D721Med (cell line): ENCODE measurements at regions not wholly inside any gene's neighbourhood (a gene's known extent, or its start where the extent isn't known, plus 50 kb on each side); places are given as distances from the start of the nearest gene placed in this dataset.

Source experiments
- DNase-seq: peaks from one replicate; pipeline ENCODE4 v3.0.0; 2011; ENCODE audit warnings: low spot score; ENCODE audit not compliant: insufficient read length
- FAIRE-seq: peaks from 2 replicates; lab custom pipeline; 2011; peaks lifted over from hg19 to GRCh38; lab: Jason Lieb, UNC
- CTCF ChIP-seq: IDR thresholded peaks from 2 replicates; pipeline ENCODE4 v1.5.1; 2012; ENCODE audit warnings: mild to moderate bottlenecking, control low read depth; ENCODE audit not compliant: insufficient read depth; ENCODE audit errors: missing control alignments

GRCh38 chr10:56091872-56092271 lies 269.2 kb downstream of the ZWINT start:
- TF ChIP-seq CTCF = no peak
- FAIRE-seq (no peak), DNase-seq (no peak)

DNA sequence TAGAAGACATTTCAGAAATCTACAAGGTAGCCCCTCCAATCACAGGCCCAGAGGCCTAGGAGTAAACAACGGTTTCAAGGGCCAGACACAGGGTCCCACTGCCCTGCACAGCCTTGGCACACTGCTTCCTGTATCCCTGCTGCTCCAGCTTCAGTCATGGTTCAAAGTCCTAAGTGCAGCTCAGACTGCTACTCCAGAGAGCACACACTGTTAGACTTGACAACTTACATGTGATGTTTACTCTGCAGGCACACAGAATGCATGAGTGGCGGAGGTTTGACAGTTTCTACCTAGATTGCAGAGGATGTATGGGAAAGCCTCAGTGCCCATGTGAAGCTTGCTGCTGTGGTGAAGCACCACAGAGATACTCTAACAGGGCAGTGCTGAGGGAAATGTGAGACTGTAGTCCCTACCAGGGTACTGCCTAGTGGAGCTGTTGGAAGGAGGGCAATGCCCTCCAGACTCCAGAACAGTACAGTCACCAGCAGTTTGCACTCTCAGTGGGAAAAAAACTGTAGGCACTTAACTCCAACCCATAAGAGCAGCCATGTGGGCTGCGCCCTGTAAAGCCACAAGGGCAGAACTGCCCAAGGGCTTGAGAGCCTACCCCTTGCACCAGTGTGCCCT lies 270.0 kb downstream of the ZWINT start:
- DNase-seq (no peak), FAIRE-seq (no peak)
- no peak for TF ChIP-seq CTCF

- TF ChIP-seq CTCF = no peak
- DNase-seq (no peak), FAIRE-seq (no peak)
Measured at GRCh38 chr10:56085406-56086122, 275.5 kb downstream of the ZWINT start.

DNA sequence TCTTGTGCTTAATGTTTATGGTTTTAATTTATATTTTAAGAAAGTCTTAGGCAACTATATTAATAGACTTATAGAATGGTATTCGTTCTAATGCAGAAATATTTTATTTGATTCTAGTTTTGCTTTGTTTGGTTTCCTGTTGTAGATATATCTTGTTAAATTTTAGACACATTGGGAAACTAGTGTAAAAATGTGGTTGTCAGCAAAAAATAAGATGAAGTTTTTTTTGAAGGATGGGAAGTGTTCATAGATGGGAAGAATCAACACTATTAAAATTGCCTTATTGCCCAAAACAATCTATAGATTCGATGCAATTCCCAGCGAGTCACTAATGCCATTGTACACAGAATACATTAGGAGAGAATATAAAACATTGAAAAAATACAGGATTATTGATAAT lies 278.9 kb downstream of the ZWINT start:
- DNase-seq = no peak
- no peak for TF ChIP-seq CTCF
- FAIRE-seq = no peak

- TF ChIP-seq CTCF = no peak
- FAIRE-seq (no peak), DNase-seq (no peak)
Measured at GRCh38 chr10:56068473-56069263, 292.4 kb downstream of the ZWINT start.

GRCh38 chr10:56068040-56068439 lies 293.0 kb downstream of the ZWINT start:
- no peak for TF ChIP-seq CTCF
- DNase-seq = no peak
- no peak for FAIRE-seq

- DNase-seq = no peak
Measured at GRCh38 chr10:56063642-56064041, 297.4 kb downstream of the ZWINT start.

More at GRCh38 chr10:56063642-56064041, 297.4 kb downstream of the ZWINT start:
- FAIRE-seq = no peak
- no peak for TF ChIP-seq CTCF
